ENCODE measurements at regions not wholly inside any gene's neighbourhood (a gene's known extent, or its start where the extent isn't known, plus 50 kb on each side); places are given as distances from the start of the nearest gene placed in this dataset.
"Not testable (repeated sequence)": the region's sequence is repeated elsewhere in the genome, so short reads cannot be mapped to it uniquely, and the experiment has no call there.

- Histone ChIP-seq H3K36me3 (no peaks in the 10 kb centered on the region), H3K4me1 (no peaks in the 10 kb centered on the region), H3K27ac (no peak overlapping the region), H3K27me3 (replicated peaks in 1 of 7) (peaks cover 0 to 19% (median 0%) of the 10 kb centered on the region in 7 donors), H3K4me3 (no peak overlapping the region), H3K9me3 (no peaks in the 10 kb centered on the region)
- WGBS, 5 donors = 78 to 88% (median 86%) methylated on average over 5 of the region's 5 CpGs
- TF ChIP-seq, protein P1, sequence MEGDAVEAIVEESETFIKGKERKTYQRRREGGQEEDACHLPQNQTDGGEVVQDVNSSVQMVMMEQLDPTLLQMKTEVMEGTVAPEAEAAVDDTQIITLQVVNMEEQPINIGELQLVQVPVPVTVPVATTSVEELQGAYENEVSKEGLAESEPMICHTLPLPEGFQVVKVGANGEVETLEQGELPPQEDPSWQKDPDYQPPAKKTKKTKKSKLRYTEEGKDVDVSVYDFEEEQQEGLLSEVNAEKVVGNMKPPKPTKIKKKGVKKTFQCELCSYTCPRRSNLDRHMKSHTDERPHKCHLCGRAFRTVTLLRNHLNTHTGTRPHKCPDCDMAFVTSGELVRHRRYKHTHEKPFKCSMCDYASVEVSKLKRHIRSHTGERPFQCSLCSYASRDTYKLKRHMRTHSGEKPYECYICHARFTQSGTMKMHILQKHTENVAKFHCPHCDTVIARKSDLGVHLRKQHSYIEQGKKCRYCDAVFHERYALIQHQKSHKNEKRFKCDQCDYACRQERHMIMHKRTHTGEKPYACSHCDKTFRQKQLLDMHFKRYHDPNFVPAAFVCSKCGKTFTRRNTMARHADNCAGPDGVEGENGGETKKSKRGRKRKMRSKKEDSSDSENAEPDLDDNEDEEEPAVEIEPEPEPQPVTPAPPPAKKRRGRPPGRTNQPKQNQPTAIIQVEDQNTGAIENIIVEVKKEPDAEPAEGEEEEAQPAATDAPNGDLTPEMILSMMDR (IDR thresholded peaks at IDR 0.05 in 8 of 11, conservative IDR thresholded peaks at IDR 0.05 in 3 of 11) = no peak
- TF ChIP-seq POLR2AphosphoS5 (IDR thresholded peaks at IDR 0.05) (no peak), POLR2A (IDR thresholded peaks at IDR 0.05) (no peak)
- DNase-seq = no peak
- intact Hi-C loops (cut with DNase I; ENCODE audit: low total_unique reads) = no loop called here
Observed at GRCh38 chr20:56914532-56914931, 285.4 kb downstream of the TFAP2C start.

DNA sequence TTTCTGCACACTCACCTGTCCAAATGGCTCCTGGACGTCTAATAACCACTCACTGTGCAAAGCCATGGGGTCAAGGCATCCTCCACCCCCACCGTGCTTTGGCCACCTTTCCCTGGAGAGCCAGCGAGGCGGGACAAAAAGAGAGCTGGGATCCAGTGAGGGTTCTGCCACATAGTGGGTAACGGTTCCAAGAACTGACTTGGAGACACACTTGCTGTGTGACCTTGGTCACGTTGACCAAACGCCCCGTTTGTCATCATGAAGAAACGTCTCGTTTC is 287.2 kb downstream of the TFAP2C start:
- Histone ChIP-seq H3K4me3 (no peak overlapping the region), H3K27ac (no peak overlapping the region), H3K4me1 (no peaks in the 10 kb centered on the region), H3K27me3 (replicated peaks in 1 of 7) (peaks cover 0 to 28% (median 0%) of the 10 kb centered on the region in 7 donors), H3K36me3 (no peaks in the 10 kb centered on the region), H3K9me3 (no peaks in the 10 kb centered on the region)
- TF ChIP-seq, protein P1 (IDR thresholded peaks at IDR 0.05 in 8 of 11, conservative IDR thresholded peaks at IDR 0.05 in 3 of 11) = no peak
- TF ChIP-seq POLR2A (IDR thresholded peaks at IDR 0.05) = no peak
- no peak for TF ChIP-seq POLR2AphosphoS5 (IDR thresholded peaks at IDR 0.05)
- intact Hi-C loops (cut with DNase I; ENCODE audit: low total_unique reads) = no loop called here
- 76 to 92% (median 86%) methylated on average over 10 of the region's 10 CpGs for WGBS, 5 donors
- DNase-seq = no peak

- H3K4me3 ChIP-seq; H3K27ac ChIP-seq; H3K36me3 ChIP-seq; H3K9me3 ChIP-seq; DNase-seq; intact Hi-C loops (cut with DNase I; ENCODE audit: low total_unique reads); H3K4me1 ChIP-seq: not testable (repeated sequence)
- peaks cover 0 to 53% (median 20%) of the 10 kb centered on the region in 7 donors for H3K27me3 ChIP-seq (replicated peaks in 1 of 7)
- WGBS, 5 donors = 61 to 79% (median 67%) methylated on average over 4 of the region's 4 CpGs
Observed at GRCh38 chr20:56920041-56920440, 290.9 kb downstream of the TFAP2C start.

- WGBS, 5 donors = 75 to 77% (median 77%) methylated on average over 9 of the region's 9 CpGs
- Histone ChIP-seq H3K27ac (no peak overlapping the region), H3K4me1 (peaks cover 0 to 19% (median 11%) of the 10 kb centered on the region in 6 donors), H3K27me3 (replicated peaks in 1 of 7) (peaks cover 0 to 78% (median 44%) of the 10 kb centered on the region in 7 donors), H3K9me3 (no peaks in the 10 kb centered on the region), H3K36me3 (no peaks in the 10 kb centered on the region), H3K4me3 (no peak overlapping the region)
- intact Hi-C loops (cut with DNase I; ENCODE audit: low total_unique reads) = no loop called here
- DNase-seq = no peak
- TF ChIP-seq, protein P1 (IDR thresholded peaks at IDR 0.05 in 8 of 11, conservative IDR thresholded peaks at IDR 0.05 in 3 of 11) = no peak
- TF ChIP-seq POLR2A (IDR thresholded peaks at IDR 0.05) (no peak), POLR2AphosphoS5 (IDR thresholded peaks at IDR 0.05) (no peak)
Observed at GRCh38 chr20:56922497-56922896, 293.4 kb downstream of the TFAP2C start.
